SK-N-SH treated with all-trans-retinoic acid at 6 μM for 48 hours (cell line): ENCODE measurements at regions not wholly inside any gene's neighbourhood (a gene's known extent, or its start where the extent isn't known, plus 50 kb on each side); places are given as distances from the start of the nearest gene placed in this dataset.

Source experiments
- ARNTL ChIP-seq: fragments of 450-650 bp; formaldehyde crosslinking; IDR thresholded peaks from 2 replicates; pipeline ENCODE4 v1.5.0; 2020; ENCODE audit warnings: low read depth, mild to moderate bottlenecking, moderate library complexity, borderline replicate concordance
- BACH2 ChIP-seq: fragments of 250-450 bp; sonication (Bioruptor Pico); IDR thresholded peaks from 2 replicates; pipeline ENCODE4 v1.9.0; 2021; ENCODE audit warnings: mild to moderate bottlenecking, borderline replicate concordance
- CSDC2 ChIP-seq: fragments of 250-450 bp; sonication (Bioruptor Pico); IDR thresholded peaks from 2 replicates; pipeline ENCODE4 v1.5.0; 2020; ENCODE audit warnings: mild to moderate bottlenecking, moderate library complexity
- CSRNP3 ChIP-seq: fragments of 250-450 bp; sonication (Bioruptor Pico); IDR thresholded peaks from 2 replicates; pipeline ENCODE4 v1.5.1; 2021; ENCODE audit warnings: mild to moderate bottlenecking, moderate library complexity
- GLIS3 ChIP-seq: fragments of 250-450 bp; sonication (Bioruptor Pico); IDR thresholded peaks from 2 replicates; pipeline ENCODE4 v1.5.0; 2020; ENCODE audit warnings: mild to moderate bottlenecking, moderate library complexity
- PATZ1 ChIP-seq: fragments of 250-450 bp; sonication (Bioruptor Pico); IDR thresholded peaks from 2 replicates; pipeline ENCODE4 v1.8.0; 2020; ENCODE audit warnings: mild to moderate bottlenecking, moderate library complexity, borderline replicate concordance
- SNAI2 ChIP-seq: fragments of 250-450 bp; sonication (Bioruptor Pico); IDR thresholded peaks from 2 replicates; pipeline ENCODE4 v1.5.0; 2020; ENCODE audit warnings: mild to moderate bottlenecking, moderate library complexity
- ZFP3 ChIP-seq: fragments of 250-450 bp; sonication (Bioruptor Pico); IDR thresholded peaks from 2 replicates; pipeline ENCODE4 v1.5.0; 2020; ENCODE audit warnings: mild to moderate bottlenecking, moderate library complexity
- ZFP30 ChIP-seq: fragments of 450-650 bp; formaldehyde crosslinking; IDR thresholded peaks from 2 replicates; pipeline ENCODE4 v1.5.0; 2022; ENCODE audit warnings: mild to moderate bottlenecking, moderate library complexity

- TF ChIP-seq ZFP3 (CRISPR knock-in tag): no peak
- TF ChIP-seq CSDC2 (CRISPR knock-in tag): no peak
- TF ChIP-seq GLIS3: no peak
- TF ChIP-seq ZFP30 (CRISPR knock-in tag): no peak
- no peak for TF ChIP-seq ARNTL (CRISPR knock-in tag)
- TF ChIP-seq PATZ1 (CRISPR knock-in tag): no peak
- no peak for TF ChIP-seq SNAI2
- no peak for TF ChIP-seq BACH2 (CRISPR knock-in tag)
- TF ChIP-seq CSRNP3 (CRISPR knock-in tag): no peak
These were observed 388.9 kb downstream of the PPARGC1A start for GRCh38 chr4:23500894-23501449.
